ENCODE measurements at regions not wholly inside any gene's neighbourhood (a gene's known extent, or its start where the extent isn't known, plus 50 kb on each side); places are given as distances from the start of the nearest gene placed in this dataset.
"Not testable (repeated sequence)": the region's sequence is repeated elsewhere in the genome, so short reads cannot be mapped to it uniquely, and the experiment has no call there.

DNA sequence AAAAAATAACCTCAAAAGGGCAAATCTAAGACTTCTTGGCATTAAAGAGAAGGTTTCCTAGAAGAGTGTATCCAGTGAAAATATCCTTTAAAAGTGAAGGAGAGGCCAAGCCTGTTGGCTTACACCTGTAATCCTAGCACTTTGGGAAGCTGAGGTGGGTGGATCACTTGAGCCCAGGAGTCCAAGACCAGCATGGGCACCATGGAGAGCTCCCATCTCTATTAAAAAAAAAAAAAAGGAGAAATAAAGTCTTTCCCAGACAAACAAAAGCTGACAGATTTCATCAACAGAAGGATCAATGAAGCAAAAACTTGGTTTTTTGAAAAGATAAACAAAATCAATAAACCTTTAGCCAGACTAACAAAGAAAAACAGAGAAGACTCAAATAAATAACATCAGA lies 67.6 kb upstream of the ZNF800 start:
- ChIA-PET POLR2A (interaction anchor here in 1 of 2 donors (0.6 kb wide), 1 partner anchor 67 kb away, joined by 4 read pairs; the partner anchor contains the start of gene ZNF800), CTCF (interaction anchor here in 1 of 2 donors (0.6 kb wide), 1 partner anchor 11 kb away, joined by 3 read pairs; no protein-coding TSS in a partner anchor)
- no peaks in the 10 kb centered on the region for H3K4me1 ChIP-seq (ENCODE audit: control insufficient read depth in 1 of 2, extremely low read depth in 1 of 2, insufficient read depth in 2 of 2, low read length in 2 of 2)
- no peak overlapping the region for H3K4me3 ChIP-seq (ENCODE audit: control insufficient read depth in 1 of 2, extremely low read depth in 1 of 2, low read length in 1 of 2)
- H3K36me3 ChIP-seq (ENCODE audit: control insufficient read depth in 2 of 2, extremely low read depth in 1 of 2, insufficient read depth in 1 of 2, low read length in 1 of 2), result no peaks in the 10 kb centered on the region
- no peak overlapping the region for H3K27ac ChIP-seq (ENCODE audit: low read length)
- H3K36me3 Mint-ChIP-seq, result no peaks in the 10 kb centered on the region
- peaks cover 0 to 14% (median 0%) of the 10 kb centered on the region in 3 donors for H3K9me3 Mint-ChIP-seq
- peaks cover 0 to 3% of the 10 kb centered on the region in 2 donors for H3K27me3 Mint-ChIP-seq
- no peak overlapping the region for H3K4me3 Mint-ChIP-seq
- ATAC-seq (replicated peaks in 1 of 4) (no peak), DNase-seq (no peak)
- peaks cover 0 to 2% of the 10 kb centered on the region in 2 experiments for H3K27me3 ChIP-seq (replicated peaks in 1 of 2; ENCODE audit: control insufficient read depth in 2 of 2, extremely low read depth in 1 of 2, insufficient read depth in 2 of 2, low read length in 1 of 2)
- H3K27ac Mint-ChIP-seq, result no peak overlapping the region
- H3K4me1 Mint-ChIP-seq, result no peaks in the 10 kb centered on the region
- no peaks in the 10 kb centered on the region for H3K9me3 ChIP-seq

DNA sequence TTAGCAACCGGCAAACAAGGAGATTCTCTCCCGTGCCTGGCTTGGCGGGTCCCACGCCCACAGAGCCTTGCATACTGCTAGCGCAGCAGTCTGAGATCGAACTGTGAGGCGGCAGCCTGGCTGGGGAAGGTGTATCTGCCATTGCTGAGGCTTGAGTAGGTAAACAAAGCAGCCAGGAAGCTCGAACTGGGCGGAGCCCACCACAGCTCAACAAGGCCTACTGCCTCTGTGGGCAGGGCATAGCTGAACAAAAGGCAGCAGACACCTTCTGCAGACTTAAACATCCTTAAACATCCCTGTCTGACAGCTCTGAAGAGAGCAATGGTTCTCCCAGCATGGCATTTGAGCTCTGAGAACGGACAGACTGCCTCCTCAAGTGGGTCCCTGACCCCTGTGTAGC lies 58.8 kb upstream of the ZNF800 start:
- H3K9me3 ChIP-seq; H3K4me3 ChIP-seq (ENCODE audit: control insufficient read depth in 1 of 2, extremely low read depth in 1 of 2, low read length in 1 of 2); H3K36me3 ChIP-seq (ENCODE audit: control insufficient read depth in 2 of 2, extremely low read depth in 1 of 2, insufficient read depth in 1 of 2, low read length in 1 of 2); POLR2A ChIA-PET; H3K27ac ChIP-seq (ENCODE audit: low read length); H3K36me3 Mint-ChIP-seq: not testable (repeated sequence)
- CTCF ChIA-PET, result interaction anchor here in 1 of 2 donors (0.6 kb wide), 1 partner anchor 161 kb away, joined by 3 read pairs; no protein-coding TSS in a partner anchor
- Mint-ChIP-seq H3K27ac (peak overlapping the region in 1 of 2 donors; percentile 86), H3K9me3 (peaks cover 3 to 13% (median 9%) of the 10 kb centered on the region in 3 donors), H3K4me1 (peaks cover 21 to 31% (median 30%) of the 10 kb centered on the region in 3 donors), H3K27me3 (peaks cover 5 to 29% of the 10 kb centered on the region in 2 donors), H3K4me3 (peak overlapping the region in 2 of 3 donors; percentile 36 to 62)
- 61% methylated on average over 10 of the region's 10 CpGs for WGBS (ENCODE audit: insufficient coverage)
- DNase-seq (peak in 33 of 35 experiments; percentile 4 to 60 (median 26)), ATAC-seq (replicated peaks in 1 of 4) (peak; percentile 62 to 87 (median 82))
- Histone ChIP-seq H3K4me1 (ENCODE audit: control insufficient read depth in 1 of 2, extremely low read depth in 1 of 2, insufficient read depth in 2 of 2, low read length in 2 of 2) (peaks cover 0 to 13% of the 10 kb centered on the region in 2 experiments), H3K27me3 (replicated peaks in 1 of 2; ENCODE audit: control insufficient read depth in 2 of 2, extremely low read depth in 1 of 2, insufficient read depth in 2 of 2, low read length in 1 of 2) (peaks cover 2 to 14% of the 10 kb centered on the region in 2 experiments)

DNA sequence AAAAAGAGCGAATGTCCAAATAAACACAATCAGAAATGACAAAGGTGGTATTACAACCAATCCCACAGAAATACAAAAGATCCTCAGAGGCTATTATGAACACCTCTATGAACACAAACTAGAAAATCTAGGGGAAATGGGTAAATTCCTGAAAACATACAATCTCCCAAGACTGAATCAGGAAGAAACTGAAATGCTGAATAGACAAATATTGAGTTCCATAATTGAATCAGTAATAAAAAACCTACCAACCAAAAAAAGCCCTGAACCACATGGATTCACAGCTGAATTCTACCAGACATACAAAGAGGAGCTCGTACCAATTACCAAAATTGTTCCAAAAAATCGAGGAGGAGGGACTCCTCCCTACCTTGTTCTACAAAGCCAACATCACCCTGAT lies 56.1 kb upstream of the ZNF800 start:
- Mint-ChIP-seq H3K4me3 (no peak overlapping the region), H3K36me3 (peaks cover 7% of the 10 kb centered on the region), H3K4me1 (peaks cover 21 to 31% (median 30%) of the 10 kb centered on the region in 3 donors), H3K9me3 (peaks cover 3 to 13% (median 9%) of the 10 kb centered on the region in 3 donors), H3K27me3 (peaks cover 5 to 20% of the 10 kb centered on the region in 2 donors), H3K27ac (peak overlapping the region in 1 of 2 donors; percentile 22)
- Histone ChIP-seq H3K27me3 (replicated peaks in 1 of 2; ENCODE audit: control insufficient read depth in 2 of 2, extremely low read depth in 1 of 2, insufficient read depth in 2 of 2, low read length in 1 of 2) (peaks cover 2 to 17% of the 10 kb centered on the region in 2 experiments), H3K9me3 (peaks cover 8% of the 10 kb centered on the region), H3K36me3 (ENCODE audit: control insufficient read depth in 2 of 2, extremely low read depth in 1 of 2, insufficient read depth in 1 of 2, low read length in 1 of 2) (no peaks in the 10 kb centered on the region), H3K4me1 (ENCODE audit: control insufficient read depth in 1 of 2, extremely low read depth in 1 of 2, insufficient read depth in 2 of 2, low read length in 2 of 2) (peaks cover 0 to 13% of the 10 kb centered on the region in 2 experiments), H3K27ac (ENCODE audit: low read length) (no peak overlapping the region), H3K4me3 (ENCODE audit: control insufficient read depth in 1 of 2, extremely low read depth in 1 of 2, low read length in 1 of 2) (no peak overlapping the region)
- POLR2A ChIA-PET, result no interaction called here
- DNase-seq (no peak), ATAC-seq (replicated peaks in 1 of 4) (no peak)
- 63% methylated on average over 1 of the region's 3 CpGs for WGBS (ENCODE audit: insufficient coverage)
- CTCF ChIA-PET, result interaction anchor here (0.6 to 1.7 kb wide), 6 partner anchors 60 to 126 kb away, joined by 3 to 22 read pairs (median 4); no protein-coding TSS in a partner anchor

DNA sequence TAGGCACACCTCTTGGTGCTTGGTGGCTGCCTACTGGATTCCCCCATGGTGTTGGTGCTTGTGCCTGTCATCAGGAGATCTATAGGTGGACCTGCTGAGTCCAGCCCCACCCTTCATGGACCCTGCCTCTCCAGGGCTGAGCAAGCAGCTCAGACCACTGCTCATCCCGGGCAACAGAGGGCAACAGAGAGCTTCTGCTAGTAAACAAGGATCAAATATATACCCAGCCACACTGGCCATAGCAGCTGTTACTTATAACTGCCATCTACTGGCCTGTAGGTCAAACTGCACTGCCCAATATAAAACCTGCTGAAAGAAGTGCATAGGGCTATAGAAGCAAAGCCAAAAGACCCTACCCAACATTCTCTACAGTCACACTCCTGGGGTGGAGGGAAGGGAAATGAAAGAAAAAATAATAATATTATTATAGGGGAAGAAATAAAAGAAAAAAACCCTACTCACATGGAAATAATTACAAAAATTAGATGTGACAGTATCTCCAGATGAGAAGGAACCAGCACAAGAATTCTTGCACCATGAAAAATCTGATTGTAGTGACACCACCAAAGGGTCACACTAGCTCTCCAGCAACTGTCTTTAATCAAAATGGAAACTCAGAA lies 54.9 kb upstream of the ZNF800 start:
- H3K4me3 Mint-ChIP-seq, result no peak overlapping the region
- Histone ChIP-seq H3K36me3 (ENCODE audit: control insufficient read depth in 2 of 2, extremely low read depth in 1 of 2, insufficient read depth in 1 of 2, low read length in 1 of 2) (no peaks in the 10 kb centered on the region), H3K9me3 (peaks cover 8% of the 10 kb centered on the region), H3K4me1 (ENCODE audit: control insufficient read depth in 1 of 2, extremely low read depth in 1 of 2, insufficient read depth in 2 of 2, low read length in 2 of 2) (peaks cover 0 to 13% of the 10 kb centered on the region in 2 experiments), H3K4me3 (ENCODE audit: control insufficient read depth in 1 of 2, extremely low read depth in 1 of 2, low read length in 1 of 2) (no peak overlapping the region), H3K27me3 (replicated peaks in 1 of 2; ENCODE audit: control insufficient read depth in 2 of 2, extremely low read depth in 1 of 2, insufficient read depth in 2 of 2, low read length in 1 of 2) (peaks cover 2 to 17% of the 10 kb centered on the region in 2 experiments), H3K27ac (ENCODE audit: low read length) (no peak overlapping the region)
- H3K27ac Mint-ChIP-seq, result peak overlapping the region; percentile 59 to 68
- ChIA-PET CTCF (interaction anchor here (0.6 to 1.7 kb wide), 15 partner anchors 13 to 762 kb away, joined by 3 to 22 read pairs (median 4); no protein-coding TSS in a partner anchor), POLR2A (interaction anchor here (0.6 to 1.0 kb wide), 3 partner anchors 81 to 762 kb away, joined by 3 to 8 read pairs (median 4); no protein-coding TSS in a partner anchor)
- DNase-seq (peak in 34 of 35 experiments; percentile 13 to 77 (median 38)), ATAC-seq (replicated peaks in 1 of 4) (peak; percentile 80 to 95 (median 88))
- H3K4me1 Mint-ChIP-seq, result peaks cover 21 to 31% (median 30%) of the 10 kb centered on the region in 3 donors
- peaks cover 5 to 17% of the 10 kb centered on the region in 2 donors for H3K27me3 Mint-ChIP-seq
- 0% methylated on average over 1 of the region's 1 CpG for WGBS (ENCODE audit: insufficient coverage)
- peaks cover 3 to 12% (median 9%) of the 10 kb centered on the region in 3 donors for H3K9me3 Mint-ChIP-seq
- peaks cover 7% of the 10 kb centered on the region for H3K36me3 Mint-ChIP-seq

DNA sequence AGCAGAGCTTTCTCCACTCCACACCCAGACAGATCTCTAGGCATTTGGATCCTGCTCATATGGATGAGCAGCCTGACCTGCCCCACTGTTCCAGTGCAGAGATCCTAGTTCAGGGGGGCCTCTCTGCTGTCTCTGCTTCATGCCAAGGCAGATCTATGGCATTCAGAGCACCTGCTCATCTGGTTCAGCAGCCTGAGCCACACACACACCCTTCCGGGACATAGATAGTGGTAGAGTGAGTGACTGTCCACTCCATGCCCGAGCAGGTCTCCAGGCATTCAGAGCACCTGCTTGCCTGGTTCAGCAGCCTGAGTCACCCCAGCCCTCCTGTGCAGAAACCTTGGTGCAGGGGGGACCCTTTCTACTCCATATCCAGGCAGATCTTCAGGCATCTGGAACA lies 54.3 kb upstream of the ZNF800 start:
- Histone ChIP-seq H3K36me3 (ENCODE audit: control insufficient read depth in 2 of 2, extremely low read depth in 1 of 2, insufficient read depth in 1 of 2, low read length in 1 of 2) (no peaks in the 10 kb centered on the region), H3K4me1 (ENCODE audit: control insufficient read depth in 1 of 2, extremely low read depth in 1 of 2, insufficient read depth in 2 of 2, low read length in 2 of 2) (peaks cover 0 to 13% of the 10 kb centered on the region in 2 experiments), H3K27ac (ENCODE audit: low read length) (no peak overlapping the region), H3K9me3 (peaks cover 8% of the 10 kb centered on the region), H3K4me3 (ENCODE audit: control insufficient read depth in 1 of 2, extremely low read depth in 1 of 2, low read length in 1 of 2) (peak overlapping the region in 1 of 2 donors; percentile 35), H3K27me3 (replicated peaks in 1 of 2; ENCODE audit: control insufficient read depth in 2 of 2, extremely low read depth in 1 of 2, insufficient read depth in 2 of 2, low read length in 1 of 2) (peaks cover 2 to 17% of the 10 kb centered on the region in 2 experiments)
- WGBS (ENCODE audit: insufficient coverage), result no CpG with 5 or more reads among the region's 2 CpGs
- Mint-ChIP-seq H3K27me3 (peaks cover 2 to 12% of the 10 kb centered on the region in 2 donors), H3K9me3 (peaks cover 3 to 7% (median 4%) of the 10 kb centered on the region in 3 donors), H3K4me3 (no peak overlapping the region), H3K4me1 (peaks cover 18 to 25% (median 25%) of the 10 kb centered on the region in 3 donors), H3K27ac (no peak overlapping the region), H3K36me3 (peaks cover 2% of the 10 kb centered on the region)
- no peak for DNase-seq
- POLR2A ChIA-PET, result interaction anchor here (0.6 to 1.0 kb wide), 2 partner anchors 80 to 763 kb away, joined by 3 to 4 read pairs; no protein-coding TSS in a partner anchor
- CTCF ChIA-PET, result interaction anchor here (0.6 to 1.7 kb wide), 13 partner anchors 12 to 763 kb away, joined by 3 to 22 read pairs (median 4); no protein-coding TSS in a partner anchor
- ATAC-seq (replicated peaks in 1 of 4), result no peak
